ENCODE measurements at regions not wholly inside any gene's neighbourhood (a gene's known extent, or its start where the extent isn't known, plus 50 kb on each side); places are given as distances from the start of the nearest gene placed in this dataset.

DNA sequence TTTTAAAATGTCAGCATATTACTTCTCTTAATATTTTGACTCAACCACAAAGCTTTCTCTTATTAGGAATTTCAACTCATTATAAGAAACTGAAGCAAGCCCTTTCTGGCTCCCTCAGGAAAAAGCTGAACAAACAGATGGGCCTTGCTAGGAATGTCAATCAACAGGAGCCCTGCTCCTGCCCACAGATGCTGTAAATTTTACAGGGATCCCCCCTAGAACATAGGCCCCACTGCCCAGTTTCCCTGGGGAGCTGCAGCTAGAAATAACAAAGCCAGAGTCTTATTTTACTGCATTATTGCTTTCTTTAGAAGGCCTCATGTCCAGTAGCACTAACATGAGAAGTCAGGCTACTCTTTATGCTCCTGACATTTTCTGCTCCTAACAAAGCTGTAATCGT lies 103.8 kb downstream of the PCSK1 start:
- TF ChIP-seq, protein P1, sequence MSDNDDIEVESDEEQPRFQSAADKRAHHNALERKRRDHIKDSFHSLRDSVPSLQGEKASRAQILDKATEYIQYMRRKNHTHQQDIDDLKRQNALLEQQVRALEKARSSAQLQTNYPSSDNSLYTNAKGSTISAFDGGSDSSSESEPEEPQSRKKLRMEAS (IDR thresholded peaks at IDR 0.05; ENCODE audit: insufficient read depth, insufficient read length) = no peak
- TF ChIP-seq, protein P2, sequence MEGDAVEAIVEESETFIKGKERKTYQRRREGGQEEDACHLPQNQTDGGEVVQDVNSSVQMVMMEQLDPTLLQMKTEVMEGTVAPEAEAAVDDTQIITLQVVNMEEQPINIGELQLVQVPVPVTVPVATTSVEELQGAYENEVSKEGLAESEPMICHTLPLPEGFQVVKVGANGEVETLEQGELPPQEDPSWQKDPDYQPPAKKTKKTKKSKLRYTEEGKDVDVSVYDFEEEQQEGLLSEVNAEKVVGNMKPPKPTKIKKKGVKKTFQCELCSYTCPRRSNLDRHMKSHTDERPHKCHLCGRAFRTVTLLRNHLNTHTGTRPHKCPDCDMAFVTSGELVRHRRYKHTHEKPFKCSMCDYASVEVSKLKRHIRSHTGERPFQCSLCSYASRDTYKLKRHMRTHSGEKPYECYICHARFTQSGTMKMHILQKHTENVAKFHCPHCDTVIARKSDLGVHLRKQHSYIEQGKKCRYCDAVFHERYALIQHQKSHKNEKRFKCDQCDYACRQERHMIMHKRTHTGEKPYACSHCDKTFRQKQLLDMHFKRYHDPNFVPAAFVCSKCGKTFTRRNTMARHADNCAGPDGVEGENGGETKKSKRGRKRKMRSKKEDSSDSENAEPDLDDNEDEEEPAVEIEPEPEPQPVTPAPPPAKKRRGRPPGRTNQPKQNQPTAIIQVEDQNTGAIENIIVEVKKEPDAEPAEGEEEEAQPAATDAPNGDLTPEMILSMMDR (IDR thresholded peaks at IDR 0.05; ENCODE audit: extremely low read depth in 1 of 2, insufficient read depth in 1 of 2, low read depth in 1 of 2, low read length in 2 of 2) = no peak
- TF ChIP-seq POLR2A (IDR thresholded peaks at IDR 0.05; ENCODE audit: low read depth, low read length) = no peak
